ENCODE measurements at regions not wholly inside any gene's neighbourhood (a gene's known extent, or its start where the extent isn't known, plus 50 kb on each side); places are given as distances from the start of the nearest gene placed in this dataset.

DNA sequence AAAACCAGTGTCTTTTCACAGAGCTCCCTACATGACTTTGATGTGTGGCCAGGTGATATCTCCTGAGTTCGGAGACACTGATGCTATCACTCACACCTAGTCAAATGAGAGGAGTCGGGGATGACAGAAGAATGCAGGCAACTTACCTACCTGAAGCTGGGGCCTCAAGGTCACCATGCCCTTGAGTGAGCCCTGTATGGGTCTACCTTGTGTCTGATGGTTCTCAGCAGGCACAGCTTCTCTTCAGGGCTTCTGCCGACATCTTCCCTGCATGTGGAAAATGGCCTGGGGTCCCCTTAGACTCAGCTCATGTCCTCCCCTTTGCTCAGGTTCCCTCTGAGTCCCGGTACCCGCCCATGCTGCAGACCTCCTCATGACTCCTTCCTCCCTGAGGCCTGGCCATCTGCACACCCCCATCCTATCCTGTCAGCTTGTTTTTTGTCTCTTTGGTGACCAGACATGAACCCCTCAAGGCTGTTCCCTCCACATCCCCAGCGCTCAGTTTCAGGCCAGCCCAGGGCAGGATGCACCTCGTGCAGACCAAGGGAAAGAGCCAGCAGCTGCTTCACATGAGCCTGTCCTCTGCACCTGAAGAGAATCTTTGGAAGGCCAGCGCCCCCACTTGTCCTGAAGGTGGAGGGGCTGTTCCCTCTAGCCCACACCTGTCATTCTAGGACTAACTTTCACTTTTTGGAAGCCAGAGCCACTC lies 74.6 kb upstream of the GDF10 start:
- no peak for DNase-seq (ENCODE audit: low read depth in 2 of 3, low spot score in 1 of 3)

DNA sequence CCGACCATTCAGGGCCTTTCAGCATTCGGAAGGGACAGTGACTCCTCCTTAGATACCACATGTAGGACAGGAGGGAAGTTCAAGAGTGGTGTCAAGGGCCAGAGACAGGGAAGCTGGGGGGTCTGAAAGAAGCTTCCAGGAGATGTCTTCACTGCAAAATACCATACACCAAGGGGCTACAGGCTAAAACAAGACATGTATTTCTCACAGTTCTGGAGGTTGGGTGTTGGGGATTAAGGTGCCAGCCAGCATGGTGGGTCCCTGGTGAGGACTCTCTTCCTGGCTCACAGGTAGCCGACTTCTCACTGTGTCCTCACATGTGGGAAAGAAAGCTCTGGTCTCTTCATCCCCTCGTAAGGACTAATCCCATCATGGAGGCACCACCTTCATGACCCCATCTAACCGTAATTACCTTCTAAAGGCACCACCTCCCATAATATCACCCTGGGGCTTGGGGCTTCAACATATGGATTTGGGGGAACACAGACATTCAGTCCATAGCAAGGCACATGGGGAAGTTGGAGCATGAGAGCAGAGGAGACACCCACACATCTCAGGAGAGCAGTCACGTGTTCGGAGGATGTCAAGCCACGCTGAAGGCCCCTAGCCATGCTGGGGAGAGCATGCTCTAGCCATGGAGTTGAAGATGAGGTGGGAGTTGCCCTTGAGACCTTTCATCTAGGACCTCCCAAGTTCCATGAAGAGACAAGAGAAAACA lies 73.9 kb upstream of the GDF10 start:
- no peak for DNase-seq (ENCODE audit: low read depth in 2 of 3, low spot score in 1 of 3)

DNA sequence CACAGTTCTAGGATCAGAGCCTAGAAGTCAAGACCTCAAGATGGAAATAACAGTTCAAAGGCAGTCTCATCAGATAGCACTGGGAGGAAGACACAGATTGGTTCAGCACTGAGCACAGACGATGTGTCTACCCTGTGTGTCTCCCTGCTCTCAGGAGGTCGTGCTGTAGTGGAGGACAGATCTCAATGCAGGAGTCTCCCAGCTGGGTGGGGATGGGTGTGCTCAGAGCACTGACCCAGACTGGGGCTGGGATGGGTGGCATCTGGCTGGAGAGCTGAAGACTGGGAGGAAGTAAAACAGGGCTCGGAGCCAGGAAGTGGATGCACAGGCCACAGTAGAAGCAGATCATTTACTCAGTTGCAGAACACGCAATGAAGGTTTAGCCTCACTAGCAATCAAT lies 69.5 kb upstream of the GDF10 start:
- no peak for DNase-seq (ENCODE audit: low read depth in 2 of 3, low spot score in 1 of 3)

DNA sequence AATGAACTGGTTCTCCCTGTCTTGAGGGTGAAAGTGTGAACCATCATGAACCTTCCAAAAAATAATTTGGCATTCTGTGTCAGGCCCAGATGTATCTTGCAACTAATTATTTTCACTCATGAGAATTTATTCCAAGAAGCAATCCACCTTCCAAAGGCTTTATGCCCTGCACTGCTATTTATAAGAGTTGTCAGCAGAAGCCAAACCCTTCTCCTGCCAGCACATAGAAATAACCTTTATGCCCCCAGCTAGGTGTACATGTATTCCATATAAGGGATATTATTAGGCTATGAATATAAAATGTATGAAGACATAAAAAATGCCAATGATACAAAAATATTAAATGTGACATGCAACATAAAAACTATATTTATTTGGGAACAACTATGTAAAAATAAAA lies 69.0 kb upstream of the GDF10 start:
- DNase-seq (ENCODE audit: low read depth in 2 of 3, low spot score in 1 of 3): no peak

DNA sequence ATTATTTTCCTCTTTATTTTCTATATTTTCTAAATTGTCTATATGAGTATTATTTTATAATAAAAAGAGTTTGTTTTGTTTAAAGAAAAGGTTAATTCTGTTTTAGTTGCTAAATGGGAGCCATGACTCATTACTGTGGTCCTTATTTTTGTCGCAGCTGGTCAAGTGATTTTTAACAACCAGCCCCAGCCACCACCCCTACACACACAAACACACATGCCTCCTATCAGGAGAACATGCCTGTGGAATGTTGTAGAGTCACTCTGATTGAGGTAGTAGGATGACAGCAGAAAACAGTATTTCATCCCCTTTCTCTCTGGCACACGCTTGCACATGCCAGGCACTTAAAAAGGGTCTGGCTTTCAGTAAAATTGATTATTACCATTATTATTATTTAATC lies 68.6 kb upstream of the GDF10 start:
- no peak for DNase-seq (ENCODE audit: low read depth in 2 of 3, low spot score in 1 of 3)

DNA sequence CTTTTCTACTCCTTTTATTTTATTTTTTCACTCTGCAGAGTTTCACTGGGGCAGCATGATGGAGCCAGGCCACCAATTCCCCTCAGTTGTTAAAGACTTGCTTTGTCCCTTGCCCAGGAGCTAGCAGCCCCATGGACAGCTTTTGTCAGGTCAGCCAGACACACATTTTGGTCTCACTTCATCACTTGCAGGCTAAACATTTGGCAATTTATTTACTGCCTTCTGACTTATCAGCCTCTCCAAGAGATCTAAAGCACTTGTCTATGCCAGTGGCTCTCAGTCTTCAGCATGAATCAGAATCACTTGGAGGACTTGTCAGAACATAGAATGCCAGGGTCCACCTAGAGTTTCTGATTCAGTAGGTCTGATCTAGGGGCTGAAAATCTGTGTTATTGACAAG lies 66.4 kb upstream of the GDF10 start:
- no peak for DNase-seq (ENCODE audit: low read depth in 2 of 3, low spot score in 1 of 3)

DNA sequence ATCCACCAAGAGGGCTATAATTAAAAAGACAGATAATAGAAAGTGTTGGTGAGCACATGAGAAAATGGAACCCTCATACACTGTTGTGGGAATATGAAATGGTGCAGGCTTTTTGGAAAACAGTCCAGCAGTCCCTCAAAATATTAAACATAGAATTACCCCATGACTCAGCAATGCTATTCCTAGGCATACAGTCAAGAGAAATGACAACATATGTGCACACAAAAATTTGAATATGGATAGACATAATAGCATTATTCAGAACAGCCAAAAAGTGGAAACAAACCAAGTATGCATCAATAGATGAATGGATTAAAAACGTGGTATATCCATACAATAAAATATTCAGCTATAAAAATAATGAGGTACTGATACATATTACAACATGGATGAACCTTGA lies 64.5 kb upstream of the GDF10 start:
- DNase-seq (ENCODE audit: low read depth in 2 of 3, low spot score in 1 of 3): no peak

DNA sequence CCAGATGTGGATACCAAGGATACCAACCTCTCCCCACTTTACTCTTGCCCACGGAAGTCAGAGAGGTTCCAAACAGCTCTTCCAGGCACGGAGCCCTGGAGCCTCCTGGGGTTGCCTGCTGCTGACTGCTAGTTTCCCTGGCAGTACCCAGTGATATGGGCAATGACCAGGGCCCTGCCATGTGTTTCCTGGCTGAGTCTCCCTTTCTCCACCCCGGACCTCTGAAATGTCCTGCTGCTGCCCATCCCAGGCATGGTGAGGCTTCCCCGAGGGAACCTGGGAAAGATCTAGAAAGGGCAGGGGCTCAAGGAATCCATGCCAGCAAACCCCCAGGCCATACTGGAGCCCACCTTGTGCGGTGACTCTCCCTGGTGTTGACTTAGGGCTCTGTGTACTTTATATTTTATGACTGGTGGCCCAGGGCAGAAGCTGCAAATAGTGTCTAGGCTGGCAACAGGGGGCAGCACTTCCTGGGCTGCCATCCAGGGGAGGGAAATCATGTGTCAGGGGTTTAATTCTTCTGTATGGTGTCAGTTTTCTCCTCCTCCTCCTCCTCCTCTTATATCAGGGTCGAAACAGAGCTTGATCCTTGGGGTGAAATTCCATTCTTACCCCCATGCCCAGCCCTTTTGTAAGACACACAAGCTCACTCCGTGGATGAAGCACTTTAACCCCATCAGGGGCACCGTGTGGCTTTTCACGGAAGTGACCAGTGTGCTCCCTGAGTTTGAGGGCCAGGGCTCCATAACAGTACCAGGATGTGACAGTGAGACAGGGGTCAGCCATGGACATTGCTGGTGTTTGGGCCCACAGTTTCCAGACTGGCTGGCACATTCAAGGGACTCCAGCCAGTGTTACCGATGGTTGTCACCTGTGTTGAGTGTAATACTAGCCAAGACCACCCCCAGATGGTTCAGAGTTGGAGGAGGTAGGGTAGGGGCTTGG lies 62.4 kb upstream of the GDF10 start:
- no peak for DNase-seq (ENCODE audit: low read depth in 2 of 3, low spot score in 1 of 3)

DNA sequence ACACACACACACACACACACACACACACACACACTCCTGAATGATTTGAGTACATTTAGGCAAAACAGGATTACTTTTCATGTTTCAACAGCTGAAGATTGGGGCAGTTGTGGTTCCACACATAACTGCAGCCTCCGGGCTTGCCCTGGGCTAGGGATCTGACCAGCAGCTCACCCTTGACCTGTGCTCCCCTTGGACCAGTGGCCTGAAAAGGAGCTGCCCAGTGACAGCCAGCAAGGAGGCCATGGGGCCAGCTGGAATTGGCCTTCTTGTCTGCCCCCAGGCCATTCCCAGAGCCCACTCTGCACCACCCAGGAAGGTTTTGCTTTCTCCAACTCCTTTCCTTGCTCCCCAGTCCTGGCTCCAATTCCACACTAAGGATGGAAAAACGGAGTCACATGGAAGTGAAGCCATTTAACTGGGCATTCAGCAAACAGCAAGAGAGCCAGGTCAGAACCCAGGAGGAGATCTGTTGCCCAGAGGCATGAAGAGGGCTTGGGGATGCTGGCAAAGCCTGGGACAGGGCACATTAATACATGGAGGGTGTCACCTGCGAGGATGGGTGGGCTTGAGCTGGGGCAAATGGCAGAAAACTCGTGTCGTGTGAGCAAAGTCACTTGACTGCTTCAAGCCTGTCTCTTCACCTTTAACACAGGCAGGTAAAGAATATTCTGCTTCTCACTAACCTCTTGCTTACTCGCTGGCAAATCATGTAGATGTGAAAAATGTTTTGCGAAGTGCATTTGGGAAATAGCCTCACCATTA lies 61.5 kb upstream of the GDF10 start:
- DNase-seq (ENCODE audit: low read depth in 2 of 3, low spot score in 1 of 3): no peak

DNA sequence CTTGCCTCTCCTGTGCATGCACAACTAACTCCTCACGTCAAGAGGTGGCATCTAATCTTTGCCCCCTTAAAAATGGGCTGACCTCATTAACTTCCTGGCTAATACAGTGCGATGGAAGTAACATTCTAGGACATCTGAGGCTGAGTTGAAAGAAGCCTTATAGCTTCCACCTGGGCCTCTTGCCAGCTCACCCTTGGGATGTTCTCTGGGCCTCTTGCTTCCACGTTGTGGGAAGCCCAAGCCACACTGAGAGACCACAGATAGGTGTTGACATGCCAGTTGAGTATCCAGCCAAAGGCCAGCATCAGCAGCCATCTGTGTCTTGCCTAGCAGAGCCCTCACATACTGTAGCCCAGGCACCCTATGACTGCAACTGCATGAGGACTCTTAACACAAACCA lies 60.8 kb upstream of the GDF10 start:
- no peak for DNase-seq (ENCODE audit: low read depth in 2 of 3, low spot score in 1 of 3)

DNA sequence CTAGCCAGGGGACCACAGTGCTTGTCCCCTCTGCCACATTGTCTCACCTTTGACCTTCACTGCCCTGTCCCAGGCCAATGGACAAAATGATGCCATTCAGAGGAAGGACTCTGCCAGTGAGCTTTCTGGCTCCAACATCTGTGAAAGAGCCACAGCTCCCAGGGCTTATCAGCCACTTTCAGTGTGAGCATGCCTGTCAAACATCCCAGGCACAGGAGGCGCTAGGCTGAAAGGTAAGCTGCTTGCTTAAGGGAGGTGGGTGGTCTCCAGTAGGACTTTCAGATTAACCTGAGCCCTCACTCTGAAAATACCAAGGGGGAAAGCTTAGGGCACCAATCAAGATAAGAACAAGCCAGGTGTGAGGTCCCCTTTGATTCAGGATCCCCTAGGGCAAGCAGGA lies 59.8 kb upstream of the GDF10 start:
- DNase-seq (ENCODE audit: low read depth in 2 of 3, low spot score in 1 of 3): no peak

DNA sequence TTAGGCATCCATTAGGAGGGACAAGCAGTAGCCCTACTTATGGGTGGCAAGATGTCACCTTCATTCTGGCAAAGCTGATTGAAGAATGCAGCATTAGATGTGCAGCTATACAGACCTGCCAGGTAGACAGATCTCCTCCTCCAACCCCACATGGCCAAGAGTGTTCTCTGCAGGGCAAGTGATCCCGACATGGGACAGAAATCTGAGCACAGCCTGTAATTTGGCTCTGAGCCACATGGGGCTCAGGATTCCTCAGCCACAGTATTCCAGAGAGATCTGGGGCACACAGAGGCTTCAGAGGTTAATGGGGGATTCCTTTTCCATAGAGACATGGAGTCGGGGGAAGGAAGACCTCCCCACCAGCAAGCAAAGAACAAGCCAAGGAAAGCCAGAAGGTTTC lies 58.7 kb upstream of the GDF10 start:
- no peak for DNase-seq (ENCODE audit: low read depth in 2 of 3, low spot score in 1 of 3)

DNA sequence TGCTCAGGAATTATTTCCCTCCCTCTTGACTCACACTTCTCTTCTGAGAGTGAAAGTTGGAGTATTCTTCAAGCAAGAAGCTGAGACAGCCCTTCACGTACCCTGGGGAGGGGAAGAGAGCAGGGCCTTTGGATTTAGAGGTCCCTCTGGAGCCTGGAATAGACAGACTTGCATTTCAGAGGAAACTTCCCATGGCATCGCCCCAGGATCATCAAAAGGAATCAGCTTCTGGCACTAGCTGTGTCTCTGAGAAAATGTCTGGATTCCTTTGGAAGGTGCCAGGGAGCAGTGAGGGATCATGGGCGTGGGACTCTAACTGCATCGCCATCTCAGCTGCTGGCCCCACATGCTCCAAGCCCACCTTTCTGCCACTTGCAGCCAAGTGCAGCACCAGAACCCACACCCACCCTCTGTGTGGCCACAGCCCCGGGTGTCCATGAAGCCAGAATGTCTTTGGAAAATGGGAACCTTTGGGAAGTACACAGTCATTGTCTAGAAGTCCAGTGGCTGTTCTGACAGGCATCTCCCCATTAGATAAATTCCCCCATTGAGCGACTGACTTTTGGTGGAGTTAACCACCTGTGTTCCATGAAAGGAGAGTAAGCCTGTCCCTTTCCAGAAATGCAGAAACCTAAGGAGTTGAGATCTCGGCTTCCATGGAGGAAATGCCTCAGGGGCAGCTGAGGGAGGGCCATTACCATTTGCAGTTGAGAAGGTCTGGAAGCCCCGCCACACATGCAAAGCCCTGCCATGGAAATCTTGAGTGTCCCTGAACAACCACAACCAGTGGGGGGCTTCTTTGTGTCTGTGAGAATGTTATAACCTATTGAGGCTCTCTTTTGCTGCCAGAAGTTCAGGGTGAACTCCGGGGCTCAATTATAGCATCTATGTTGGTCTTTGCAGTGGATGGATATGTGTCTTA lies 57.8 kb upstream of the GDF10 start:
- DNase-seq (ENCODE audit: low read depth in 2 of 3, low spot score in 1 of 3): no peak

DNA sequence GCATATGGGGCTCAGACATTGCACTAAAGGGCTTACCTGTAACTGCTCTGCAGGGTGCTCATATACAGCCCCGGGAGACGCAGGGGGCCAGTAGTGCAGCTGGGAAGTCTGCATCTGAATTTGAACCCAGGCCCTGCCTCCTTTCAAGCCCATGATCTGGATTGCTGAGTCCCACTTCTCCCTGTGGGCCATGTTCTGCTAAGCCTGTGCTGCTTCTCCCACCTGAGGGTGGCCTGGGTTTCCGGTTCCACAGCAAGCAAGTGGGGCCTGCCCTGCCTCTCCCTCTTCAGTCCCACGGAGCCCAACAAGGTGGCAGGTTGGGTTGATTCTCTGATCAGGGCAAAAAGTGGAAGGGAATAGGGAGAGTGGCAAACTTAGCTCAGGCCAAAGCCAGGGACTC lies 56.6 kb upstream of the GDF10 start:
- no peak for DNase-seq (ENCODE audit: low read depth in 2 of 3, low spot score in 1 of 3)

DNA sequence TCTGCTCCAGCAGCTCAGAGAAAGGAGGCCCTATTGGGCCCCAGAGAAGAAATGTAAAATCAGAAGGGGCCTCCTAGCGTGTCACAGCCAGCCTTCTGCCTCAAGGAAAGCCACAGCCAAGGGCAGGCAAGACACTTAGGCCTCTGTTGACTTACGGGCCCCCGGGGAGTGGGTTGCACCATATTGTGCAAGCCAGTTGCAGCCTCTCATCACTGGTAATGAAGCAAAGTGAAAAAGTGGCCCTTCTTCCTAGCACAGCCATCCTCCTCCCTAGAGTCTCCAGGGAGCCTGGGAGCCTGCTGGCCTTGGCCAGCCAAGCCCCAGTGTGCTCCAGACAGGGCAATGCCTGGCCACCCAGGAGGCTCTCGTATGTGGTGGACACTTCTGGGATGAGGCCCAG lies 56.2 kb upstream of the GDF10 start:
- DNase-seq (ENCODE audit: low read depth in 2 of 3, low spot score in 1 of 3): no peak

DNA sequence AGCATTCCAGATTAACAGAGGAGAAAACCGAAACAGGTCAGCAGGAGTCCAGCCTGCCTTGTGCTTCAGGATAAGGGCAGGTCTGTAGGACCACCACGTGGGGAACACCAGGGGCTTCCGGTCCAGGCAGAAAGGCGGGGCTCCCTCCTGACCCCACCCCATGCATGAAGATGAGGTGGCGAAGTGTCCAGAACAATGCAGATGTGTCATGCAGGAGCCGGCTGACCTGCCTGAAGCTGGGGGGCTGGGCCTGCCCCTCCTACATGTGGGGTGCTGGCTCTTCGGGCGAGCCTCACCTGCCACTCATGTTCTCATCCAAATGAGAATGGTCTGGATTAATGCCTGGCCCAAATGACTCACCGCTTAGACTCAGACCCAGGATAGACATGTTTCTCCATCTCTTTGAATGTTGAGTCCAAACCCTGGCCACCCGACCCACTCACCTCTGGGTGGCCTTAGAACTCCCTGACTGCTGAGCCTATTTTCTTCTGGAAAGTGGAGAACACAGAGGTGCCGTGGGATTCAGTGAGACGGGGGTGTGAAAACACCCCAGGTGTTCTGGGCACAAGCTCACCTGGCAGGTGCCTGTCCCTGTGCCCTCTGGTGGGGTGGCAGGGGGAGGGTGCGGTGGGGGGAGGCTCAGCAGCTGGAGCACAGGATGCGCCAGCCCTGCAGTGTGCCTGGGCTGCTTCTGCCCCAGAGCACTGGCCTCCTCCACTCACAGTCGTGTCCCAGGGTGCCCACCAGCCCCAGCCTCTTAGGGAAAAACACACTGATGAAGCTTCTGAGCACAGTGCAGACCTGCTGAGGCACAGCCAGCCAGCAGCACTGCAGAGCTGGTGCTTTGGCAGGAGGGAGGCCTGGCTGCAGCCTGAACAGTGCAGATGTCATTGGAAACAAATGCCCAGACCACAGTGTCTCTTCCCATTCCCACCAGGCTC lies 55.2 kb upstream of the GDF10 start:
- no peak for DNase-seq (ENCODE audit: low read depth in 2 of 3, low spot score in 1 of 3)

DNA sequence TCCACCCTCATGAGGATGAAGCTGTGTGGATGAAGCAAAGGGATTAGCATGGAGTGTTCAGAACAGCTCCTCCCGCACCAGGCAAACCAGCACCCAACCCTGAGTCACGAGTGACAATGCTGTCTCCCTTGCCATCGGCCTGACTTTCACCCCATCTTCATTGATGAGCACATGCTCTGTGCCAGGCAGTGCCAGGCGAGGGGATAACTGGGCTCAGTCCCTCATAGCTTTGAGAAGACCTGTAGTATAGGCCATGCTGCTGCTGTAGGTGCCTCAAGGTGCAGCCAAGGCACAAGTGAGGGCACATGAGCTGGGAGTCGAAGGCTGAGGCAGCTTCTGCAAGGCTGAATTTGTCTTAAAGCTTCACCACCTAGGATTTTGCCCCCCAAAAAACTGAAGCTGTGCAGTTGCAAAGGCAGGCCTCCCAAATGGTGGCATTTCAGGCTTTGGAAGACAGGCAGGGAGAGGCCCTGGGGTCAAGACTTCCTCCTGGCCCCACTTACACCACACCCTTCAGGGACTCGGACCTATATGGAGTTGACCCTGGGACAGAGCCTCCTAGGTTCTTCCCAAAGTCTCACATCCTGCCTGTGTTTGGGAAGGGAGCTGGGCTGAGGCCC lies 54.2 kb upstream of the GDF10 start:
- no peak for DNase-seq (ENCODE audit: low read depth in 2 of 3, low spot score in 1 of 3)

DNA sequence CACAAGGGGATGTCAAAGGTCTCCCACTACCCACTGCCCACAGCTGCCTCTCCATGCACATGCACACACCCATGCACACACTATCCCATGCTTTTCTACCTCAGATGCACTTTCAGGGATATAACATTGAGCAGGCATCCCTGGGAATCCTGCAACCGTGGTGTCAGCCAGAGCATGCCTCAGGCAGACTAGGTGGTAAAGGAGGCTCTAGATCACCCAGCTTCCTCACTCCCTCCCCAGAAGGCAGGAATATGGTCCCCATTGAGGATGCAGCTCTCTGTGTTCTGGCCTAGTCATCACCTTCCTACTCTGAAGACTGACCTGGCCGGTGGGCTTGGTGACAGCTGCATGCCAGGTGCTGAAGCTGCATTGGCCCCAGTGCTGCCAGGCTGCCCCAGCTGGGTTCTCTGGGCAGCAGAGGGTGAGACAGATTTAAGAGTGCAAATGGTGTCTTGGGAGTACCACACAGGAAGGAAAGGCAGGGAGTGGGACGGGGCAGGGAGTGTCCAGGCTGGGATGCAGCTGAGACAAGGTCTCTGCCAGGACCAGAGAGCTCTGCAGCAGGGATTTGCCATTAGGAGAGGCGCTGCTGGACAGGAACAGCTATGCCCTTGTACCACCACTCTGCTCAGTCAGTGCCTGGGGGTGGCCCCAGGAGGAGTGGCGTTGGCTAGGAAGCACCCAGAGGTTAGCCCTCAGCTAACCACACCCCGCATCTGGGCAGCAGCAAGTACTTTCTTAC lies 53.4 kb upstream of the GDF10 start:
- no peak for DNase-seq (ENCODE audit: low read depth in 2 of 3, low spot score in 1 of 3)
